GM13976 (cell line): ENCODE measurements at regions not wholly inside any gene's neighbourhood (a gene's known extent, or its start where the extent isn't known, plus 50 kb on each side); places are given as distances from the start of the nearest gene placed in this dataset.

Source experiments
- DNase-seq: peaks from one replicate; pipeline ENCODE4 v3.0.0; 2012; ENCODE audit warnings: low spot score
- in situ Hi-C: fragments of 300-500 bp; cut with MboI; formaldehyde crosslinking; loops from one replicate; pipeline ENCODE4 v1.12.0; 2022; ENCODE audit warnings: low sequenced_read_pairs, mixed read lengths, inconsistent platforms; ENCODE audit not compliant: unreplicated experiment
- TF ChIP-seq, protein P1 (sequence below): IDR thresholded peaks from 2 replicates; pipeline ENCODE4 v1.5.1; 2012; ENCODE audit warnings: borderline replicate concordance, mild to moderate bottlenecking; ENCODE audit not compliant: insufficient read depth; ENCODE audit errors: extremely low read depth, missing control alignments, control extremely low read depth

- TF ChIP-seq, protein P1, sequence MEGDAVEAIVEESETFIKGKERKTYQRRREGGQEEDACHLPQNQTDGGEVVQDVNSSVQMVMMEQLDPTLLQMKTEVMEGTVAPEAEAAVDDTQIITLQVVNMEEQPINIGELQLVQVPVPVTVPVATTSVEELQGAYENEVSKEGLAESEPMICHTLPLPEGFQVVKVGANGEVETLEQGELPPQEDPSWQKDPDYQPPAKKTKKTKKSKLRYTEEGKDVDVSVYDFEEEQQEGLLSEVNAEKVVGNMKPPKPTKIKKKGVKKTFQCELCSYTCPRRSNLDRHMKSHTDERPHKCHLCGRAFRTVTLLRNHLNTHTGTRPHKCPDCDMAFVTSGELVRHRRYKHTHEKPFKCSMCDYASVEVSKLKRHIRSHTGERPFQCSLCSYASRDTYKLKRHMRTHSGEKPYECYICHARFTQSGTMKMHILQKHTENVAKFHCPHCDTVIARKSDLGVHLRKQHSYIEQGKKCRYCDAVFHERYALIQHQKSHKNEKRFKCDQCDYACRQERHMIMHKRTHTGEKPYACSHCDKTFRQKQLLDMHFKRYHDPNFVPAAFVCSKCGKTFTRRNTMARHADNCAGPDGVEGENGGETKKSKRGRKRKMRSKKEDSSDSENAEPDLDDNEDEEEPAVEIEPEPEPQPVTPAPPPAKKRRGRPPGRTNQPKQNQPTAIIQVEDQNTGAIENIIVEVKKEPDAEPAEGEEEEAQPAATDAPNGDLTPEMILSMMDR = no peak
- in situ Hi-C loops = no loop called here
- no peak for DNase-seq
Measured at GRCh38 chr22:48222742-48223487, 1460.5 kb downstream of the TBC1D22A start.

- TF ChIP-seq, protein P1 = no peak
- DNase-seq = no peak
- in situ Hi-C loops = no loop called here
Measured at GRCh38 chr22:48218889-48219420, 1456.5 kb downstream of the TBC1D22A start.

- TF ChIP-seq, protein P1 = no peak
- DNase-seq = no peak
- in situ Hi-C loops = no loop called here
Measured at GRCh38 chr22:48217596-48217995, 1455.1 kb downstream of the TBC1D22A start.

GRCh38 chr22:48212727-48213126 lies 1450.3 kb downstream of the TBC1D22A start:
- TF ChIP-seq, protein P1 = no peak
- in situ Hi-C loops = no loop called here
- DNase-seq = no peak

DNA sequence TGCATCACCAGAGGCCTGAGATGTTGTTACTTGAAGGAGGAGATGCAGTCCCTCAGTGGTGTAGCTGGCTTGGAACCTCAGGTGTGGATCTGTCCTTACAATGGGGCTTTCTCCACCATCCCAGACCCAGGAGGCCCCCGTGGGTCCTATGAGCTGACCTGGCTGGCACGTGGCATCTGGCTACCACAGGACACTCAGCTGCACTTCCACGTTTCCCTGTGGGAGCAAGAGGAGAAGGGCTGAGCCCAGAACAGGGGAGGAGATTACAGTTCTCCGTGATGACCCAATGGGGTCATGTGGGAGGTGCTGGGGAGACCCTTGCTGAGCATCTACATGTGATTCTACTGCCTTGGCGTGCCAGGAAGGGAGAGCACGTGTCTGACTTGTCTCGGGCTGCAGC lies 1448.4 kb downstream of the TBC1D22A start:
- TF ChIP-seq, protein P1 = no peak
- DNase-seq = no peak
- in situ Hi-C loops = no loop called here

GRCh38 chr22:48210198-48210580 lies 1447.7 kb downstream of the TBC1D22A start:
- TF ChIP-seq, protein P1 = no peak
- DNase-seq = no peak
- in situ Hi-C loops = no loop called here
